ENCODE measurements at regions not wholly inside any gene's neighbourhood (a gene's known extent, or its start where the extent isn't known, plus 50 kb on each side); places are given as distances from the start of the nearest gene placed in this dataset.

DNA sequence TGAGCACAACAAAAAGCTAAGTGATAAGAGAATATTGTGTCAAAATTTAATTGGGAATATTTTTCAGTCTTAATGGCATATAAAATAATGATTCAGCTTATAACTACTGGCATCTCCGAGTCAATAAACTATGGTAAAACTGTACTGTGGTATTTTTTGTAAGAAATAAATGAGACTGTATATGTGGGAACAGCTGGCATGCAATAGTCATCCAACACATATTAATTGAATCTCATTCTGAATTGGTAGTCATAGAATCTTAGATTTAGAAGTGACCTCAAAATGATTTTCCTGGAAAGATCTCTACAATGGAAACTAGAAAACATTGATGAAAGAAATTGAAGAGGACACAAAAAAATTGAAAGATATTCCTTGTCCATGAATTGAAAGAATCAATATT is 133.4 kb upstream of the SLC7A14 start:
- TF ChIP-seq CTCF (IDR thresholded peaks at IDR 0.05) (no peak), POLR2A (IDR thresholded peaks at IDR 0.05) (no peak)

All from uterus (tissue), 2 donors.